ENCODE measurements at regions not wholly inside any gene's neighbourhood (a gene's known extent, or its start where the extent isn't known, plus 50 kb on each side); places are given as distances from the start of the nearest gene placed in this dataset.
A peak's percentile ranks its signal among the peaks of the same experiment; 100 is the strongest.

DNA sequence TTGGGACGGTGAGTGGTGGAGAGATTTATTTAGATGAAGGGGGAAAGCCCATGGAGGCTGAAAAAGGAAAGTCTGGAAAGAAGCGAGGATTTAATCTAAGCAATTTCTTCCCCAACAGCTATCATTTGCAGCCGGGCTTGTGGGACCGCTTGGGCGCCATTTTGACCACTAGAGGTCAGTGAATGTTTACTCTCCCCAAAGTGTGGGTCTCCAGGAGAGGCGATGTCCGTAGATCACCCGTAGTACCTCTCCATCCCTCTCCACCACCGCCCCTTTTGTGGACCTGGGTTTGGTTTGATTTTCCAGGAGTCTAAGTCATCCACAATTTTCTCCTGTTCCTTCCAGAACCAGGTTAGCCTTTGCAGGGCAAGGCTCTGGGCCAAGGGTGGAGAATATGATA is 91.2 kb upstream of the PARP11 start:
- TF ChIP-seq EGR1 (IDR thresholded peaks at IDR 0.05) = no peak
- peak; percentile 59 for TF ChIP-seq RAD21 (IDR thresholded peaks at IDR 0.05; ENCODE audit: low read depth)

- TF ChIP-seq, protein P1, sequence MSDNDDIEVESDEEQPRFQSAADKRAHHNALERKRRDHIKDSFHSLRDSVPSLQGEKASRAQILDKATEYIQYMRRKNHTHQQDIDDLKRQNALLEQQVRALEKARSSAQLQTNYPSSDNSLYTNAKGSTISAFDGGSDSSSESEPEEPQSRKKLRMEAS (IDR thresholded peaks at IDR 0.05) = no peak
- no peak for TF ChIP-seq REST (IDR thresholded peaks at IDR 0.05; ENCODE audit: low read depth)
- TF ChIP-seq CREB1 (IDR thresholded peaks at IDR 0.05; ENCODE audit: low read depth) = no peak
- no peak for TF ChIP-seq TEAD4 (IDR thresholded peaks at IDR 0.05)
- TF ChIP-seq TCF12 (IDR thresholded peaks at IDR 0.05; ENCODE audit: low read depth) = no peak
Observed at GRCh38 chr12:3962631-3963483, 89.7 kb upstream of the PARP11 start.

DNA sequence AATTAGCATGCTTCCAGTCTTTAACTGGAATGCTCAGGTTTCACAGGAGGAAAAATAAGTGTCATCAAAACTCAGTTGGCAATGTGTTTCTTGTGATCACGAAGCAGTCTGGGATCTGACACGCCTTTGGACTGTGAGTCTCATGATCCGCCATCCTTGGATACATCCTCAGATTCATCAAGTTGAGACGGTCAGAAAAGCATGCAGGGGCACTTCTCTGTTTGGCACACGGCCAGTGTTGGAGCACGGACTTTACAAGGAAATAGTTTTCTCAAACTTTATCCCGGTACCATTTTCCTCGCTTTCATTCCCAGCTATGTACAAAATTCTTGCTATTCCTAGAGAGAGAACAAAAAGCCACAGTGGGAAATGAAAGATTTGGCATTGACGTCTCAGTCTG is 88.4 kb upstream of the PARP11 start:
- TF ChIP-seq YY1 (IDR thresholded peaks at IDR 0.05; ENCODE audit: low read depth) = no peak
- TF ChIP-seq NFIC (IDR thresholded peaks at IDR 0.05) = no peak
- TF ChIP-seq TCF12 (IDR thresholded peaks at IDR 0.05; ENCODE audit: low read depth) = no peak
- TF ChIP-seq ZBTB7A (IDR thresholded peaks at IDR 0.05; ENCODE audit: low read depth) = no peak
- TF ChIP-seq REST (IDR thresholded peaks at IDR 0.05; ENCODE audit: low read depth) = no peak
- TF ChIP-seq TAF1 (IDR thresholded peaks at IDR 0.05; ENCODE audit: low read depth) = no peak
- TF ChIP-seq, protein P1 (IDR thresholded peaks at IDR 0.05) = no peak
- no peak for TF ChIP-seq TEAD4 (IDR thresholded peaks at IDR 0.05)
- no peak for TF ChIP-seq FOXM1 (IDR thresholded peaks at IDR 0.05; ENCODE audit: borderline replicate concordance, low read depth)

GRCh38 chr12:3959799-3960560 is 86.8 kb upstream of the PARP11 start:
- no peak for TF ChIP-seq CEBPB (IDR thresholded peaks at IDR 0.05)
- no peak for TF ChIP-seq CREB1 (IDR thresholded peaks at IDR 0.05; ENCODE audit: low read depth)
- no peak for TF ChIP-seq EP300 (IDR thresholded peaks at IDR 0.05; ENCODE audit: borderline replicate concordance)
- TF ChIP-seq YY1 (IDR thresholded peaks at IDR 0.05; ENCODE audit: low read depth) = no peak

DNA sequence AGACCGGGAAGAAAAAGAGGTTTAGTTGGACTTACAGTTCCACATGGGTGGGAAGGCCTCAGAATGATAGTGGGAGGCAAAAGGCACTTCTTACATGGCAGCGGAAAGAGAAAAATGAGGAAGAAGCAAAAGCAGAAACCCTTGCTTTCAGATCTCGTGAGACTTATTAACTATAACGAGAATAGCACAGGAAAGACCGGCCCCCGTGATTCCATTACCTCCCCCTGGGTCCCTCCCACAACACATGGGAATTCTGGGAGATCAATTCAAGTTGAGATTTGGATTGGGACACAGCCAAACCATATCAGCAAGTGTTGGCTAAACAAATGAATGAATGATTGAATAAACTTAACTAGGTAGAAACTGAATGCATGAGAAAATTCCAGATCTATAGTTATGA is 85.3 kb upstream of the PARP11 start:
- TF ChIP-seq NFIC (IDR thresholded peaks at IDR 0.05) (no peak), EP300 (IDR thresholded peaks at IDR 0.05; ENCODE audit: borderline replicate concordance) (no peak), TAF1 (IDR thresholded peaks at IDR 0.05; ENCODE audit: low read depth) (no peak), YY1 (IDR thresholded peaks at IDR 0.05; ENCODE audit: low read depth) (no peak), TEAD4 (IDR thresholded peaks at IDR 0.05) (no peak), RAD21 (IDR thresholded peaks at IDR 0.05; ENCODE audit: low read depth) (no peak), FOXM1 (IDR thresholded peaks at IDR 0.05; ENCODE audit: borderline replicate concordance, low read depth) (no peak), ZBTB7A (IDR thresholded peaks at IDR 0.05; ENCODE audit: low read depth) (no peak), EGR1 (IDR thresholded peaks at IDR 0.05) (no peak), REST (IDR thresholded peaks at IDR 0.05; ENCODE audit: low read depth) (no peak), TCF12 (IDR thresholded peaks at IDR 0.05; ENCODE audit: low read depth) (no peak), CEBPB (IDR thresholded peaks at IDR 0.05) (no peak), CREB1 (IDR thresholded peaks at IDR 0.05; ENCODE audit: low read depth) (no peak)
- TF ChIP-seq, protein P1 (IDR thresholded peaks at IDR 0.05) = no peak
- TF ChIP-seq, protein P2, sequence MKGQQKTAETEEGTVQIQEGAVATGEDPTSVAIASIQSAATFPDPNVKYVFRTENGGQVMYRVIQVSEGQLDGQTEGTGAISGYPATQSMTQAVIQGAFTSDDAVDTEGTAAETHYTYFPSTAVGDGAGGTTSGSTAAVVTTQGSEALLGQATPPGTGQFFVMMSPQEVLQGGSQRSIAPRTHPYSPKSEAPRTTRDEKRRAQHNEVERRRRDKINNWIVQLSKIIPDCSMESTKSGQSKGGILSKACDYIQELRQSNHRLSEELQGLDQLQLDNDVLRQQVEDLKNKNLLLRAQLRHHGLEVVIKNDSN (IDR thresholded peaks at IDR 0.05) = no peak
